T47D (cell line): ENCODE measurements at regions not wholly inside any gene's neighbourhood (a gene's known extent, or its start where the extent isn't known, plus 50 kb on each side); places are given as distances from the start of the nearest gene placed in this dataset.
A peak's percentile ranks its signal among the peaks of the same experiment; 100 is the strongest.

ENCODE experiments used
- DNase-seq, 2 experiments: peaks; one replicate each; pipeline versions ENCODE4 v3.0.0 to v3.0.0-alpha.2; 2011 to 2012; ENCODE audit warnings: low read depth in 1 of 2, low spot score in 1 of 2
- JUND ChIP-seq: IDR thresholded peaks from 2 replicates; pipeline ENCODE4 v1.6.1; 2012; ENCODE audit warnings: low read depth
- in situ Hi-C: cut with HindIII; loops from 2 replicates; pipeline ENCODE4 v1.10.0; 2016; ENCODE audit warnings: low sequenced_read_pairs, low pct_unique_long_range_greater_than_20kb

DNA sequence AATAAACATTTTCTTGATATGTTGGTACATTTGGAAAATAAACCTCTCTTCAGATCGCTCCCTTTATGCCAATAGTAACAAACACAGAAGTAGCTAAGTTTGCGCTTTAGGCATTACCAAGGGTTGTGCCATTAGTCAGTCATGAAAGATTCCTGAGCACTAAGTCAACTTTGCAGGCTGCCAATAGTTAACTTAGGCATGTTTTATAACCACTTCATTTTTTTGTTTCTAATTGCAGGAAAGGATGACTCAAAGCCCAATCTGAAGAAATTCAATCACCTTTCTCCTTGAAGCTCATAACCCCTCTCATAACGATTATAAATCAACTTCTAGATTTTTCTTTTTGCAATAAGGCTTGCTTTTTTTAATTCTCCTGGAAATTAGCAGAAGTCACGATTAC, 517.0 kb downstream of the AGTPBP1 start:
- DNase-seq = no peak
- in situ Hi-C loops = no loop called here
- no peak for TF ChIP-seq JUND

DNA sequence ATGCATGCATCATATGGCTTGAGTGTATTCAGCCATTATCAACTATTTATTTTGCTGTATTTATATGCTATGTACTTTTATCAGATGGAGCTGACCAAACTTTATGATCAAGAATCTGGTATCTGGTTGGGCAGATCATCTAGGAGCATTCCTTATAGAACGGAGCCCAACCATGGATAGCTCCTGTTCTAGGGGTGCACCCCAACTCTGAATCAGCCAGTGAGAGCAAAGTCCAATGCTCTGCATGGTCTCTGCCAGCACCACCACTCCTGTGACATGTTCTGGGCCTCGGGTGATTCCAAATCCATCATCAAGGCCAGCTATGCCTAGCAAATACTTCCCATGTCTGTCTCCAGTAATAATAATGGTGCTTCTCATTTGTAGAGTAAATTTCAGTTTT, 517.5 kb downstream of the AGTPBP1 start:
- in situ Hi-C loops = no loop called here
- no peak for DNase-seq
- TF ChIP-seq JUND = no peak

DNA sequence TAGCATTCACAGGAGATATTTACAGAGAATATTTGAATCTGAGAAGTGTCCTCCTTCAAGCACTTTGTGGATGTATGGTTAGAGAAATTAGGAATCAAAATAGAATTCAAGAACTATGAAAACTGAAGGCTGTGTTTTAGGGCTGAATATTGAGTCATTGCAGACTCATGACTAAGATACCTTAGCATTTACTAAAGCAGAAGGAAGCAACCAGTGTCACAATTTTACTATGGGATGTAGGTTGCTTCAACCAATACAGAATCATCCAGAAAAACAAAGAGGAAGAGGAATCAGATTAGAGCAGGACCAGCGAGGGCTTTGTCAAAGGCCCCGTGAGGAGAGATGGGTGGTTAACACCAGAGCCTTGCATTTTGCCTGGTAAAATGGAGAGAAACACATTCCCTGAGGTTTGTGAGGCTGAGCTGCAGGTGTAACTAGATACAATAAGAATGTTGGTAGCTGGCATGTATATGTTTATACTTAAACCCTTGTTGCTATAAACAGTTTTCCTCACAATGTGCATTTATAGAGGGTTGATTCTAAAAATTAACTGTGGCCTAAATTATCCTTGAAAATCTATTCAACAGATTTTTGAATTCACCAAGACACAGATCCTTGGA, 518.1 kb downstream of the AGTPBP1 start:
- no peak for TF ChIP-seq JUND
- DNase-seq = no peak
- in situ Hi-C loops = no loop called here

DNA sequence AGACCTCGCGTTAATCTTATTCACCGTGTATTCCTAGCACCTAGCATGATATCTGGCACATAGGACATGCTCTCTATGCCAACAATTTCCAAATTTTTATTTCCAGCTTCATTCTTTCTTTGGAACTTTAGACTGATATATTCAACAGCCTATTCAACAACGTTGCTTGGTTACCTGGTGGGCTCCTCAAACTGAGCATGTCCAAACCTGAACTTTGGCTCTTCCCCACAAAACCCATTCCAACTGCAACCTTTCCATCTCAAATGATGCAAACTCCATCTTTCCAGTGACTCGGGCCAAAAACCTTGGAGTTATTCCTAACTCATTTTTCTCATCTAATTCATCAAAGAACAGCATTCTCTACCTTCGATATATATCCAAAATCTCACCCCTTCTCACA, 525.2 kb downstream of the AGTPBP1 start:
- DNase-seq = no peak
- no peak for TF ChIP-seq JUND
- in situ Hi-C loops = no loop called here

DNA sequence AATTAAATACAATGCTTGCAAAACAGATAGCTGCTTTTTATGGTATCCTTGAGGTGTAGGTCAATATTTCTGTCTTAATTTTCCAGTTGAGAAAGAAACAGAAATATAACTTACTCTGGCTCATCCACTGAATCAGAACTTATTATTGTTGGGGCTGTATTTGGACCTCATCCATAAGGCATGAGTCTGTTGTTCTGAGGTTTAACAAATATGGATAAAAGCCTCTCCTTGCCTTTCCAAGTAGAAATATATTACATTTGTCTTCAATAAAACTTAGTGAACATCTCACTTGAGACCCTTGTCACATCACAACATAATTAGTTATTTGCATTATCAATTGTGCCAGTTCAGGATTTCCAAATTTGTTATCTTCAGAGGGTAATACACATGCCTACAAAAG, 525.8 kb downstream of the AGTPBP1 start:
- no peak for DNase-seq
- no peak for TF ChIP-seq JUND
- in situ Hi-C loops = no loop called here

DNA sequence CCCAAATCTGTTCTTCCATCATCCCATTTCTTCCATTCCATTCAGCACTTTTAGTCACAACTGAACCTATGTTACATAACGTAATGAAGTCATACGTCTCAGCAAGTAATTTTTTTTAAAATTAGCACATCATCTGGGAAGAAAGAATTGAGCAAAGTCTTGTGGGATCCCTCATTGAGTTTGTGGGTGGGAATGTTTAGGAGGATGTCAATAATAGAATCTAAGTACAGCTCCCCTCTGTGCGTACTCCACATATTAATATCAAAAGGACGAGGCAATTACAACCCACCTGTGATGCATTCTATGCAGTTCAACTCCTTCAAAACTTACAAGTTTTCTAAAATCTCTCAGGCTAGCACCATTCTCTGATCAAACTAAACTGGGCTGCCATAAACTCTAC, 526.3 kb downstream of the AGTPBP1 start:
- TF ChIP-seq JUND = no peak
- in situ Hi-C loops = no loop called here
- no peak for DNase-seq

DNA sequence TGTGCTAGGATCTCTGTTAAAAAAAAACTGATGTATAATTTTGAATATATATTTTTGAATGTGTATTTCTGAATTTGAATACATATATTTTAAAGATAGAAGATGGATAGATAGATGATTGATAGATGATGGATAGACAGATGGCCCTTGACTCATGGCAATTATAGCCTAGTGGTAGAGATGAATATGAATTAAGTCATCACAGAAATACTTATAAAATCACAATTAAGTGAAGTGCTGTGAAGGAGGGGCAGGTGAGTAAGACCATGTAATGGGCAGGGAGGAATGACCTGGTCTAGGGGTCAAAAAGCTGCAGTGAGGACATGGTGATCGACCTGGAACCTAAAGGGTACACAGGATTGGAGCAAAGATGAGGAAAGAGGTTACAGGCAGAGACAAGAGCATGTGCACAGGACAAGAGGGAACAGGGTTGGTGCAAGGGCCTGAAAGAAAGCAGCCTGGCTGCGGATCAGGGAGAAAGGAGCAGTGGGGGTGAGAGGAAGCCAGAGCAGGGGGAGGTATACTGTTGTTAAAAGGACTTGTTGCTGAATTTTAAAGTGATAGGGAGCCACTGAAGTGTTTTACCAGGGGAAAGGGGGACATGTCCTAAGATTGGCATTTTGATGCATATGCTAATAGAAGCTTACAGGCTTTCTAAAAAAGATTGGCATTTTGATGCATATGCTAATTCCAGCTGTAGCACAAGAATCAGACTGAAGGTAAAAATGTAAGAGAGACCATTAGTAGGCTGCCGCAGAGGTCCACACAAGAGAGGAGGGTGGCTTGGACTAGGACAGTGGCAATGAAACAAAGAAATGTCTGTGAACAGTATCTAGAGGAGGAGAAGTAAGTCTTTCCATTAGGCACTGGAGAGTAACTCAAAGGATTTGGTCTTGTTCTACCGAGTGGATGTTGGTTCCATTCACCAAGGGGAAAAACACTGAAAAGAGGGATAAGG, 527.8 kb downstream of the AGTPBP1 start:
- in situ Hi-C loops = no loop called here
- DNase-seq = no peak
- TF ChIP-seq JUND = no peak

DNA sequence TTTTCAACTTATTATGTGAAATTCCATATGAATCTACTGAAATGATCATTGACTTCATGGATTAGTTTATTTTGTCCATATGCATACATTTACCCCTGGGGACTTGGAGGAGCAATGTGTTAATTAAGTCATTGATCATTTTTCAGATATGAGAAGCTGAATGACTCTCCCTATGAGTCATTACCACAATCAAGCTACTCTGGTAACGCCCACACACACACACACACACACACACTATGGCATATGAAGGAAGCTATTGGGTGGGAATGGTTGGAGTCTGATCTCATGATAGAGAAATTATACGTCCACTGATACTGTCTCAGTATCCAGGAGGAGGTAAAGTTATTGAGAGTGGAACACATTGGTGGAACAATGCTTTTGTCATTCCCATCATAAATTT, 528.9 kb downstream of the AGTPBP1 start:
- no peak for DNase-seq
- in situ Hi-C loops = no loop called here
- TF ChIP-seq JUND = no peak

DNA sequence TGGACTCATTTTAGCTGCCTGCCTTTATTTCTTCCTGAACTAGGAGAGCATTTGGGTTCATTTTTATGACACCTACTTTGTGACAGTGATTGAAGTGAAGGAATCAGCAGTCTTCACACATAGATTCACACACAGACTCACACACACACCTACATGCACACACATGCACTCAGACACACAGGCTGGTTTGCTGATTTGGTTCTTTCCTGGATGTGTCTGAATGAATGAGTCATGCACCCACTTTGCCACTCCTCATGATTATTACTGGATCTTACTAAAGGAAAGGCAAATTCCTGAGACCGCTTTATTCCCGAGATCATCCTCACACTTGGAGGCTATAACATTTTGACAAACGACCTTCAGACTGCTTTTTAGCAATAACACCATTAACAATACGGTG, 529.5 kb downstream of the AGTPBP1 start:
- no peak for DNase-seq
- in situ Hi-C loops = no loop called here
- TF ChIP-seq JUND = no peak

DNA sequence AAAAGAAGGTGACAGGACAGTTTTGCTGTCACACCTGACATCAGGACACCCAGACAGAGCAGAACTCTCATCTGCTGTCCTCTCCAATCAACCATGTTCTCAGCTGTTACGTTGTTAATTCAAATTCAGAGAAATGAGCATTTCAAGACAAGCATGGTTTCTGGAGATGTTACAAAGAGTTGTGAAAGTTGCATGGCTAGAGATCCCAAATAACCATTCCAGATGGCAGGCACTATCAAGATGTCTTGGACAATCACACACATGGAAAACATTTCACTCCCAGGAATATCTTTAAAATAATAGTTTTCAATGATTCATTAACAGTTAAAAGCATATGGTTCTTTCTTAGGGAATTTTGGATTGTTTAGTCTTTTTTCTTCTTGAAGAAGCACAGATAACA, 533.1 kb downstream of the AGTPBP1 start:
- in situ Hi-C loops = no loop called here
- no peak for DNase-seq
- no peak for TF ChIP-seq JUND

DNA sequence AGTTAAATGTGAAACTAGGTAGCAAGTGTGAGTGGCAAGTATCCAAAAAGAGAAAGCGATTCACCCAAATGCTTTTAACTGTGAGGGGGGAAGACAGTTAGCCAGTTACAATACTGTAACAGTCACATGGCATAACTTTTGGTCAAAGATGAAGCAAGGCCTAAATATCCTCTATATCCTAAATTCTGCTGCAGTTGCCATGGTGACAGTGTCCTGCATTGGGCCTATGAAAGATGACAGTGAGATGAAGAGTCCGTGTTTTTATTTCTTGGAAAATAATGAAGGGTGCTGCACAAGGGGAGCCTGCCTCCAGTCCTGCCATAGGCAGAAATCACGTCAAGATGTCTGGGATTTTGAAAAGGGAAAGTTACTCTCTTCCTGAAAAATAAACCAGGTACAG, 534.6 kb downstream of the NTRK2 start:
- in situ Hi-C loops = no loop called here
- no peak for TF ChIP-seq JUND
- DNase-seq = no peak

DNA sequence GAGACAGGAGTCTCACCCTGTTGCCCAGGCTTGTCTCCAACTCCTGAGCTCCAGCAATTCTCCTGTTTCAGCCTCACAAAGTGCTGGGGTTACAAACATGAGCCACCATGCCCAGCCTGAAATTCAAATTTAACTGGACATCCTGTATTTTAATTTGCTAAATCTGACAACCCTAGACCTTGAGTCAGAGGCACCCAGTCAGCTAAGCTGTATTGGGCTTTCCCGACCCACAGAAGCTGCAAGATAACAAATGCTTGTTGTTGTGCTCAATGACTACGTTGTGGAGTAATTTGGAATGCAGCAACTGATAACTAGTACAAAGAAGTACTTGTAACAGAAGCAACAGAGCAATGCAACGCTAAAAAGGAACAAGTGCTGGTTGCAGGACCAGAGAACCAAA, 533.1 kb downstream of the NTRK2 start:
- in situ Hi-C loops = no loop called here
- no peak for DNase-seq
- TF ChIP-seq JUND = no peak

DNA sequence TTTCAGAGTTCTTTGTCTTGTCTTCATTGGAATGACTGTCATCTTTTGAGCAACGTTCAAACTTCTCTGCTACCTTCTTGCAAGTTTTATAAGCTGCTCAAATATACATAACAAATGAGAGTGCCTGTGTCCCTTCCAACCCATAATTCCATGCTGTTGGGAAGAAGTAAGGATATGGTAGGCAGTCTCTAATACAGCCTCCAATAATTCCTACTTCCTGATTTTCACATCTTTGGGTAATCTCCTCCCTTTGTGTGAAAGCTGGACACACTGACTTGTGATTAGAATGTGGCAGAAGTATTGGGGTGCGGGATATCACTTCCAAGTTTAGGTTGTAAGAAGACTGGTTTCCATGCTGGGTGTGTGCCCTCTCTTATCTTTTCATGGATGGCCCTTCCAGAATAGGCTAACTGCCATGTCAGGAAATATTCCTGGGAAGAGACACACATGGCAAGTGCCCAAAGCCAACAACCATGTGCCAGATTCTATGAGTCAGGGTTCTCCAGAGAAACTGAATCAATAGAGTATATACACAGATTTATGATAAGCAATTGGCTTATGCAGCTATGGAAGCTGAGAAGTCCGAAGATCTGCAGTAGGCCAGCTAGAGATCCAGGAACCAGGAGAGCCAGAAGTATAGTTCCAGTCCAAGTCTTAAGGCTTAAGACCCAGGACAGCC, 531.3 kb downstream of the NTRK2 start:
- DNase-seq = peak in 1 of 2 experiments; percentile 17
- TF ChIP-seq JUND = no peak
- in situ Hi-C loops = no loop called here
